H1 (cell line): ENCODE measurements at regions not wholly inside any gene's neighbourhood (a gene's known extent, or its start where the extent isn't known, plus 50 kb on each side); places are given as distances from the start of the nearest gene placed in this dataset.

ENCODE experiments used
- CTCF ChIA-PET: fragments of 300-600 bp; sonication (Branson Sonifier 250); formaldehyde crosslinking; loops from one replicate; lab custom pipeline; 2021; ENCODE audit not compliant: partially characterized antibody; lab: Charles Lee
- POLR2A ChIA-PET: fragments of 300-600 bp; sonication (Branson Sonifier 250); formaldehyde crosslinking; loops from one replicate; lab custom pipeline; 2021; ENCODE audit warnings: inconsistent platforms; ENCODE audit not compliant: partially characterized antibody; lab: Charles Lee
- DNase-seq, 2 experiments: peaks; one replicate each; pipeline versions ENCODE4 v3.0.0 to v3.0.0-alpha.2; 2010 to 2022; ENCODE audit warnings: low spot score in 2 of 2, low read depth in 1 of 2, mixed read lengths in 1 of 2
- FAIRE-seq: peaks from 2 replicates; lab custom pipeline; 2011; peaks lifted over from hg19 to GRCh38; lab: Jason Lieb, UNC
- H2AFZ ChIP-seq: 2 replicates; pipeline ENCODE4 v1.8.1; 2012; ENCODE audit warnings: low read length, inconsistent platforms
- H2AK5ac ChIP-seq: 2 replicates; pipeline ENCODE4 v1.6.1; 2013; ENCODE audit warnings: low read depth, low read length
- H2BK120ac ChIP-seq: replicated peaks from 2 replicates; pipeline ENCODE3; 2013; ENCODE audit warnings: low read depth, low read length, inconsistent platforms
- H2BK12ac ChIP-seq: 2 replicates; pipeline ENCODE4 v1.6.1; 2013; ENCODE audit warnings: low read depth, low read length
- H2BK15ac ChIP-seq: 2 replicates; pipeline ENCODE4 v1.6.1; 2013; ENCODE audit warnings: low read length
- H2BK20ac ChIP-seq: 2 replicates; pipeline ENCODE4 v1.6.1; 2013; ENCODE audit warnings: low read length
- H2BK5ac ChIP-seq: 2 replicates; pipeline ENCODE4 v1.6.1; 2013; ENCODE audit warnings: low read depth, low read length
- H3K14ac ChIP-seq: 2 replicates; pipeline ENCODE4 v1.6.1; 2013; ENCODE audit warnings: inconsistent platforms; ENCODE audit not compliant: insufficient read length
- H3K18ac ChIP-seq: 2 replicates; pipeline ENCODE4 v1.6.1; 2013; ENCODE audit warnings: low read length; ENCODE audit errors: extremely low read depth
- H3K23ac ChIP-seq: 2 replicates; pipeline ENCODE4 v1.6.1; 2013; ENCODE audit warnings: inconsistent platforms; ENCODE audit not compliant: insufficient read length
- H3K23me2 ChIP-seq: 2 replicates; pipeline ENCODE4 v1.6.1; 2013; ENCODE audit warnings: low read depth, low read length
- H3K27ac ChIP-seq: 2 replicates; pipeline ENCODE4 v1.6.1; 2011; ENCODE audit warnings: low read depth, low read length, inconsistent platforms
- H3K27me3 ChIP-seq, 4 experiments: replicated peaks in 1 of 4; 1 replicate in 1 of 4; 2 replicates in 3 of 4; pipeline versions ENCODE4 v1.6.1 to v1.8.1; 2011 to 2013; ENCODE audit warnings: low read length in 3 of 4, mild to moderate bottlenecking in 3 of 4, inconsistent platforms in 2 of 4, mixed read lengths in 2 of 4, moderate library complexity in 1 of 4; ENCODE audit not compliant: control insufficient read depth in 3 of 4, insufficient read depth in 3 of 4; ENCODE audit errors: extremely low read depth in 1 of 4
- H3K36me3 ChIP-seq, 4 experiments: 2 replicates each; pipeline versions ENCODE4 v1.6.1 to v1.8.1; 2011 to 2013; ENCODE audit warnings: mild to moderate bottlenecking in 4 of 4, low read length in 3 of 4, moderate library complexity in 2 of 4, control low read depth in 1 of 4, inconsistent platforms in 1 of 4; ENCODE audit not compliant: insufficient read depth in 4 of 4, control insufficient read depth in 2 of 4
- H3K4ac ChIP-seq: replicated peaks from 2 replicates; pipeline ENCODE3; 2013; ENCODE audit warnings: low read length, low read depth, mixed read lengths, inconsistent platforms; ENCODE audit not compliant: insufficient read length
- H3K4me1 ChIP-seq, 4 experiments: replicated peaks in 1 of 4; 1 replicate in 1 of 4; 2 replicates in 3 of 4; pipeline versions ENCODE4 v1.6.1 to v1.8.1; 2011 to 2013; ENCODE audit warnings: low read length in 3 of 4, inconsistent platforms in 2 of 4, mixed read lengths in 1 of 4; ENCODE audit not compliant: insufficient read depth in 4 of 4, control insufficient read depth in 3 of 4
- H3K4me2 ChIP-seq, 2 experiments: 2 replicates each; pipeline versions ENCODE4 v1.6.1 to v1.8.1; 2011 to 2013; ENCODE audit warnings: low read depth in 2 of 2, low read length in 2 of 2, control low read depth in 1 of 2, inconsistent platforms in 1 of 2, mild to moderate bottlenecking in 1 of 2; ENCODE audit not compliant: insufficient read depth in 1 of 2
- H3K4me3 ChIP-seq, 4 experiments: fragments of 200-600, 300-600 bp in 1 of 4; sonication (generic), shearing (Covaris generic), sonication (Bioruptor Twin) in 1 of 4; 2 replicates each; pipeline versions ENCODE4 v1.5.1 to v1.8.1; 2011 to 2016; ENCODE audit warnings: low read length in 4 of 4, low read depth in 3 of 4, control low read depth in 2 of 4, inconsistent platforms in 2 of 4, mild to moderate bottlenecking in 2 of 4, mixed read lengths in 1 of 4, moderate library complexity in 1 of 4; ENCODE audit not compliant: insufficient read depth in 2 of 4; ENCODE audit errors: extremely low read depth in 1 of 4
- H3K56ac ChIP-seq: replicated peaks from 2 replicates; pipeline ENCODE3; 2013; ENCODE audit warnings: low read depth, mild to moderate bottlenecking, mixed read lengths, low read length, inconsistent platforms; ENCODE audit not compliant: insufficient read length
- H3K79me1 ChIP-seq: 2 replicates; pipeline ENCODE4 v1.6.1; 2013; ENCODE audit warnings: low read depth, low read length, control low read depth
- H3K79me2 ChIP-seq, 2 experiments: 2 replicates each; pipeline versions ENCODE4 v1.6.1 to v1.8.1; 2012 to 2013; ENCODE audit warnings: low read length in 2 of 2, mild to moderate bottlenecking in 2 of 2, inconsistent platforms in 1 of 2; ENCODE audit not compliant: insufficient read depth in 2 of 2, control insufficient read depth in 1 of 2
- H3K9ac ChIP-seq, 4 experiments: replicated peaks in 1 of 4; 1 replicate in 1 of 4; 2 replicates in 3 of 4; pipeline versions ENCODE4 v1.6.1 to v1.8.1; 2011 to 2013; ENCODE audit warnings: low read depth in 3 of 4, low read length in 3 of 4, control low read depth in 2 of 4, mild to moderate bottlenecking in 2 of 4, moderate library complexity in 2 of 4, inconsistent platforms in 1 of 4; ENCODE audit errors: extremely low read depth in 1 of 4
- H3K9me3 ChIP-seq, 2 experiments: 2 replicates each; pipeline versions ENCODE4 v1.6.1 to v1.8.1; 2012 to 2013; ENCODE audit warnings: mild to moderate bottlenecking in 2 of 2, moderate library complexity in 2 of 2, control low read depth in 1 of 2, inconsistent platforms in 1 of 2, low read depth in 1 of 2, low read length in 1 of 2, mixed read lengths in 1 of 2; ENCODE audit not compliant: insufficient read depth in 2 of 2
- H4K20me1 ChIP-seq, 2 experiments: replicated peaks in 1 of 2; 2 replicates each; pipeline versions ENCODE3 to v1.8.1; 2011 to 2013; ENCODE audit warnings: inconsistent platforms in 2 of 2, low read length in 2 of 2, mild to moderate bottlenecking in 1 of 2; ENCODE audit not compliant: insufficient read depth in 2 of 2, control insufficient read depth in 1 of 2
- H4K5ac ChIP-seq: 2 replicates; pipeline ENCODE4 v1.6.1; 2013; ENCODE audit warnings: low read length, low read depth, mixed read lengths, inconsistent platforms; ENCODE audit not compliant: insufficient read length
- H4K8ac ChIP-seq: 2 replicates; pipeline ENCODE4 v1.8.0; 2013; ENCODE audit warnings: mild to moderate bottlenecking, moderate library complexity, low read length, inconsistent platforms; ENCODE audit not compliant: insufficient read depth; ENCODE audit errors: extremely low read depth
- H4K91ac ChIP-seq: replicated peaks from 2 replicates; pipeline ENCODE3; 2013; ENCODE audit warnings: low read length, mixed read lengths, inconsistent platforms; ENCODE audit not compliant: insufficient read length
- JUN ChIP-seq: IDR thresholded peaks from 2 replicates; pipeline ENCODE4 v1.6.1; 2011; ENCODE audit warnings: low read depth, mild to moderate bottlenecking, improper control_type of control experiment, low read length
- KDM5A ChIP-seq: fragments of 200-600 bp; IDR thresholded peaks from 2 replicates; pipeline ENCODE4 v1.7.1; 2012; ENCODE audit warnings: mild to moderate bottlenecking, low read length, inconsistent platforms, mixed read lengths
- NANOG ChIP-seq: IDR thresholded peaks from 2 replicates; pipeline ENCODE4 v1.6.1; 2011; ENCODE audit warnings: low read length, low read depth, mild to moderate bottlenecking, inconsistent platforms; ENCODE audit not compliant: insufficient read depth, poor library complexity, severe bottlenecking
- POLR2AphosphoS5 ChIP-seq: IDR thresholded peaks from 2 replicates; pipeline ENCODE4 v1.6.1; 2011; ENCODE audit warnings: low read depth, low read length
- RAD21 ChIP-seq, 2 experiments: IDR thresholded peaks in 1 of 2; conservative IDR thresholded peaks in 1 of 2; 2 replicates each; pipeline ENCODE4 v1.6.1; 2011; ENCODE audit warnings: low read depth in 2 of 2, low read length in 2 of 2, improper control_type of control experiment in 1 of 2, inconsistent platforms in 1 of 2, mild to moderate bottlenecking in 1 of 2, moderate library complexity in 1 of 2
- RBBP5 ChIP-seq: IDR thresholded peaks from 2 replicates; pipeline ENCODE4 v1.7.1; 2012; ENCODE audit warnings: low read depth, mild to moderate bottlenecking, inconsistent platforms, low read length, moderate library complexity, borderline replicate concordance
- TBP ChIP-seq: IDR thresholded peaks from 2 replicates; pipeline ENCODE4 v1.6.1; 2011; ENCODE audit warnings: low read depth, low read length, improper control_type of control experiment
- TEAD4 ChIP-seq: IDR thresholded peaks from 2 replicates; pipeline ENCODE4 v1.6.1; 2012; ENCODE audit warnings: low read depth, low read length, inconsistent platforms, mixed read lengths
- WGBS, 2 experiments: shearing (Covaris generic) in 1 of 2; methylation state at CpG; one replicate each; pipeline versions ENCODE4 v1.1.6 to v1.1.7; 2013 to 2015; ENCODE audit warnings: low lambda C conversion rate in 2 of 2, mixed read lengths in 2 of 2, inconsistent platforms in 1 of 2, low coverage in 1 of 2, missing lambda C conversion rate in 1 of 2; ENCODE audit not compliant: insufficient replicate concordance in 2 of 2, insufficient coverage in 1 of 2, insufficient read length in 1 of 2; ENCODE audit errors: extremely low coverage in 1 of 2, missing lambda C conversion rate in 1 of 2; 5-methylcytosine and 5-hydroxymethylcytosine counted together
- TF ChIP-seq, protein P1 (sequence below): IDR thresholded peaks from 2 replicates; pipeline ENCODE4 v1.6.1; 2012; ENCODE audit warnings: inconsistent platforms
- TF ChIP-seq, protein P2 (sequence below): IDR thresholded peaks from 2 replicates; pipeline ENCODE4 v1.6.1; 2012; ENCODE audit warnings: inconsistent platforms
- TF ChIP-seq, protein P3 (sequence below): IDR thresholded peaks from 2 replicates; pipeline ENCODE4 v1.6.1; 2011; ENCODE audit warnings: low read length, improper control_type of control experiment

DNA sequence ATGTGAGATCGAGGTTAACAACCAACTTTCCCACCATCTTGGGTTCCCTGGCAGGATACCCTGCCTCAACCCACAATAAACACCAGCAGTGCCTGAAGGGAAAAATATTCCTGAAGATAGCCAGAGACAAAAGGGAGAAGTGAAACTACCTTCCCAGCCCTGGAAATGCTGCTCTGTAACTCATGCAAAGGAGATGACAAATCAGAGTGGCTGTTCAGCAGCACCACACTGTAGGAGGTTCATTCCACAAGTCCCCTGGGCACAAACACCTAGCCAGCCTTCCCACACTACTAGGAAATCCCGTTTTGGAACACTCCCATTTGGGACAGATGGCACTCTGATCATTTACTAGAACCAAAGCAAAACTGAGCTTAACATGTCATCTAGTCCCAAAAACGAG, 190.7 kb upstream of the RBBP8 start:
- Histone ChIP-seq H2BK15ac (no peak overlapping the region), H2BK20ac (no peak overlapping the region), H4K8ac (no peak overlapping the region), H3K4me2 (no peak overlapping the region), H4K91ac (no peak overlapping the region), H3K14ac (no peak overlapping the region), H2BK5ac (no peak overlapping the region), H3K79me1 (no peaks in the 10 kb centered on the region), H3K9ac (no peak overlapping the region), H4K5ac (no peak overlapping the region), H3K23me2 (no peaks in the 10 kb centered on the region), H3K18ac (no peak overlapping the region), H2BK12ac (no peak overlapping the region), H3K4me1 (no peaks in the 10 kb centered on the region), H3K4me3 (no peak overlapping the region), H3K27ac (no peak overlapping the region), H3K9me3 (no peaks in the 10 kb centered on the region; a peak in 1 of 4 replicates), H3K36me3 (no peaks in the 10 kb centered on the region), H2BK120ac (no peak overlapping the region), H3K56ac (no peak overlapping the region), H2AFZ (peak overlapping the region; percentile 16), H4K20me1 (no peaks in the 10 kb centered on the region), H2AK5ac (no peak overlapping the region), H3K79me2 (no peaks in the 10 kb centered on the region), H3K23ac (no peak overlapping the region), H3K27me3 (no peaks in the 10 kb centered on the region), H3K4ac (no peak overlapping the region)
- no peak for DNase-seq
- ChIA-PET CTCF (no interaction called here), POLR2A (no interaction called here)
- WGBS, 2 experiments = 74% methylated on average over 3 of the region's 3 CpGs; no CpG with 5 or more reads in 1 of the 2 experiments
- no peak for FAIRE-seq
- TF ChIP-seq JUN (no peak), RBBP5 (no peak), NANOG (no peak), TEAD4 (no peak), KDM5A (no peak), RAD21 (IDR thresholded peaks at IDR 0.05 in 1 of 2, conservative IDR thresholded peaks at IDR 0.05 in 1 of 2; ENCODE audit: low read depth in 2 of 2, low read length in 2 of 2) (no peak), TBP (no peak), POLR2AphosphoS5 (no peak)
- TF ChIP-seq, protein P1, sequence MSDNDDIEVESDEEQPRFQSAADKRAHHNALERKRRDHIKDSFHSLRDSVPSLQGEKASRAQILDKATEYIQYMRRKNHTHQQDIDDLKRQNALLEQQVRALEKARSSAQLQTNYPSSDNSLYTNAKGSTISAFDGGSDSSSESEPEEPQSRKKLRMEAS = no peak
- TF ChIP-seq, protein P2, sequence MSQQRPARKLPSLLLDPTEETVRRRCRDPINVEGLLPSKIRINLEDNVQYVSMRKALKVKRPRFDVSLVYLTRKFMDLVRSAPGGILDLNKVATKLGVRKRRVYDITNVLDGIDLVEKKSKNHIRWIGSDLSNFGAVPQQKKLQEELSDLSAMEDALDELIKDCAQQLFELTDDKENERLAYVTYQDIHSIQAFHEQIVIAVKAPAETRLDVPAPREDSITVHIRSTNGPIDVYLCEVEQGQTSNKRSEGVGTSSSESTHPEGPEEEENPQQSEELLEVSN = no peak
- TF ChIP-seq, protein P3, sequence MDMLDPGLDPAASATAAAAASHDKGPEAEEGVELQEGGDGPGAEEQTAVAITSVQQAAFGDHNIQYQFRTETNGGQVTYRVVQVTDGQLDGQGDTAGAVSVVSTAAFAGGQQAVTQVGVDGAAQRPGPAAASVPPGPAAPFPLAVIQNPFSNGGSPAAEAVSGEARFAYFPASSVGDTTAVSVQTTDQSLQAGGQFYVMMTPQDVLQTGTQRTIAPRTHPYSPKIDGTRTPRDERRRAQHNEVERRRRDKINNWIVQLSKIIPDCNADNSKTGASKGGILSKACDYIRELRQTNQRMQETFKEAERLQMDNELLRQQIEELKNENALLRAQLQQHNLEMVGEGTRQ = no peak
